ENCODE measurements at regions not wholly inside any gene's neighbourhood (a gene's known extent, or its start where the extent isn't known, plus 50 kb on each side); places are given as distances from the start of the nearest gene placed in this dataset.

DNA sequence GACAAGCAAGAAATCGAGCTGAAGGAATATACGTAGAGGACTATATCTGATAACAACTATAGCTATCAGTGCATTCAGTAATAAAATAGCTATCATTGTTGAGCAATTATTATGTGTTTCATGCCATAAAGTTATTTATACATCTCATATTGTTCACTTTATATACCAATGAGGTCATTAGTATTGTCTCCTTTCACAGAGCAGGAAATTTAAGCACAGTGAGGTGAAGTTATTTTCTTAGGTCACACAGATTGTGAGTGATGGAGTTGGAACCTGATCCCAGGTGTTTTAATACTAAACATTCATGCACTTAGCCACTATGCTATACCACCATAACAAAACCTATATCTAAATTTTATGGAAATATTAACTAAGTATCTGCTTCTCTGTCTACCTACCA is 180.5 kb upstream of the DPYD start:
- H3F3A ChIP-seq (ENCODE audit: insufficient read depth, low read length, poor library complexity, severe bottlenecking), result no peaks in the 10 kb centered on the region
- no peaks in the 10 kb centered on the region for H3K9me2 ChIP-seq (ENCODE audit: insufficient read depth, low read length)
- H3K9me3 ChIP-seq (ENCODE audit: low read length), result no peaks in the 10 kb centered on the region
- H3K27ac ChIP-seq (ENCODE audit: low read length), result no peak overlapping the region
- H3K4me3 ChIP-seq (ENCODE audit: low read length), result no peak overlapping the region
- H3K36me3 ChIP-seq (ENCODE audit: insufficient read depth, low read length), result no peaks in the 10 kb centered on the region
- H2AFZ ChIP-seq (ENCODE audit: low read depth, low read length), result no peak overlapping the region
- TF ChIP-seq EP300 (conservative IDR thresholded peaks at IDR 0.05; ENCODE audit: poor library complexity, severe bottlenecking) (no peak), MXI1 (conservative IDR thresholded peaks at IDR 0.05; ENCODE audit: poor library complexity, severe bottlenecking) (no peak), TAF1 (IDR thresholded peaks at IDR 0.05; ENCODE audit: low read depth) (no peak), POLR2AphosphoS5 (IDR thresholded peaks at IDR 0.05) (no peak), RAD21 (conservative IDR thresholded peaks at IDR 0.05) (no peak), SMC3 (conservative IDR thresholded peaks at IDR 0.05; ENCODE audit: poor library complexity) (no peak), EZH2 (IDR thresholded peaks at IDR 0.05; ENCODE audit: borderline replicate concordance, insufficient read depth, low read length, poor library complexity, severe bottlenecking) (no peak)
- TF ChIP-seq, protein P1, sequence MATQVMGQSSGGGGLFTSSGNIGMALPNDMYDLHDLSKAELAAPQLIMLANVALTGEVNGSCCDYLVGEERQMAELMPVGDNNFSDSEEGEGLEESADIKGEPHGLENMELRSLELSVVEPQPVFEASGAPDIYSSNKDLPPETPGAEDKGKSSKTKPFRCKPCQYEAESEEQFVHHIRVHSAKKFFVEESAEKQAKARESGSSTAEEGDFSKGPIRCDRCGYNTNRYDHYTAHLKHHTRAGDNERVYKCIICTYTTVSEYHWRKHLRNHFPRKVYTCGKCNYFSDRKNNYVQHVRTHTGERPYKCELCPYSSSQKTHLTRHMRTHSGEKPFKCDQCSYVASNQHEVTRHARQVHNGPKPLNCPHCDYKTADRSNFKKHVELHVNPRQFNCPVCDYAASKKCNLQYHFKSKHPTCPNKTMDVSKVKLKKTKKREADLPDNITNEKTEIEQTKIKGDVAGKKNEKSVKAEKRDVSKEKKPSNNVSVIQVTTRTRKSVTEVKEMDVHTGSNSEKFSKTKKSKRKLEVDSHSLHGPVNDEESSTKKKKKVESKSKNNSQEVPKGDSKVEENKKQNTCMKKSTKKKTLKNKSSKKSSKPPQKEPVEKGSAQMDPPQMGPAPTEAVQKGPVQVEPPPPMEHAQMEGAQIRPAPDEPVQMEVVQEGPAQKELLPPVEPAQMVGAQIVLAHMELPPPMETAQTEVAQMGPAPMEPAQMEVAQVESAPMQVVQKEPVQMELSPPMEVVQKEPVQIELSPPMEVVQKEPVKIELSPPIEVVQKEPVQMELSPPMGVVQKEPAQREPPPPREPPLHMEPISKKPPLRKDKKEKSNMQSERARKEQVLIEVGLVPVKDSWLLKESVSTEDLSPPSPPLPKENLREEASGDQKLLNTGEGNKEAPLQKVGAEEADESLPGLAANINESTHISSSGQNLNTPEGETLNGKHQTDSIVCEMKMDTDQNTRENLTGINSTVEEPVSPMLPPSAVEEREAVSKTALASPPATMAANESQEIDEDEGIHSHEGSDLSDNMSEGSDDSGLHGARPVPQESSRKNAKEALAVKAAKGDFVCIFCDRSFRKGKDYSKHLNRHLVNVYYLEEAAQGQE (IDR thresholded peaks at IDR 0.05; ENCODE audit: borderline replicate concordance), result no peak
- TF ChIP-seq, protein P2, sequence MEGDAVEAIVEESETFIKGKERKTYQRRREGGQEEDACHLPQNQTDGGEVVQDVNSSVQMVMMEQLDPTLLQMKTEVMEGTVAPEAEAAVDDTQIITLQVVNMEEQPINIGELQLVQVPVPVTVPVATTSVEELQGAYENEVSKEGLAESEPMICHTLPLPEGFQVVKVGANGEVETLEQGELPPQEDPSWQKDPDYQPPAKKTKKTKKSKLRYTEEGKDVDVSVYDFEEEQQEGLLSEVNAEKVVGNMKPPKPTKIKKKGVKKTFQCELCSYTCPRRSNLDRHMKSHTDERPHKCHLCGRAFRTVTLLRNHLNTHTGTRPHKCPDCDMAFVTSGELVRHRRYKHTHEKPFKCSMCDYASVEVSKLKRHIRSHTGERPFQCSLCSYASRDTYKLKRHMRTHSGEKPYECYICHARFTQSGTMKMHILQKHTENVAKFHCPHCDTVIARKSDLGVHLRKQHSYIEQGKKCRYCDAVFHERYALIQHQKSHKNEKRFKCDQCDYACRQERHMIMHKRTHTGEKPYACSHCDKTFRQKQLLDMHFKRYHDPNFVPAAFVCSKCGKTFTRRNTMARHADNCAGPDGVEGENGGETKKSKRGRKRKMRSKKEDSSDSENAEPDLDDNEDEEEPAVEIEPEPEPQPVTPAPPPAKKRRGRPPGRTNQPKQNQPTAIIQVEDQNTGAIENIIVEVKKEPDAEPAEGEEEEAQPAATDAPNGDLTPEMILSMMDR (IDR thresholded peaks at IDR 0.05; ENCODE audit: poor library complexity, severe bottlenecking), result no peak
- no peaks in the 10 kb centered on the region for H3K27me3 ChIP-seq (ENCODE audit: insufficient read depth, low read depth, low read length)
- H3K79me2 ChIP-seq (replicated peaks; ENCODE audit: insufficient read depth, low read length), result no peaks in the 10 kb centered on the region
- no peak overlapping the region for H3K4me2 ChIP-seq (ENCODE audit: low read length)
- no peak overlapping the region for H3K9ac ChIP-seq (ENCODE audit: low read length)
- H4K20me1 ChIP-seq (ENCODE audit: insufficient read depth), result no peaks in the 10 kb centered on the region

DNA sequence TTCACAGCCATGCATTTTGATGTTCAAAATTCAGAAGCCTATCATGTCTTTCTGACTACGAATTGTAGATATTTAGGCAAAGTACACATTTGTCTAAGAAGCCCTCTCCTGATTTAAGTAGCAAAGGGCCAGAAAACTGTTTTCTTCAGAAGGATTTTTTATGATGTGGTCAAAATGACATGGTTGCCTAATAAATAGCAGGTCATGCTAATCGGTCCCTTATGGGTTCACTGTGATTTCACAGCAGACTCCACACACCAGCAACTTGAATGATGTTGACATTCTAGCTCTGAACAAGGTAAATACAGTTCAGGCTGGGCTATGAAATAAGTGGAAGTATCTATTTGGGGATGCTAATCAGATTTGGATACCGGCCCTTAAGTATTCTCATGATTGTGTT is 178.7 kb upstream of the DPYD start:
- H3K79me2 ChIP-seq (replicated peaks; ENCODE audit: insufficient read depth, low read length), result no peaks in the 10 kb centered on the region
- H3K4me2 ChIP-seq (ENCODE audit: low read length), result no peak overlapping the region
- no peaks in the 10 kb centered on the region for H4K20me1 ChIP-seq (ENCODE audit: insufficient read depth)
- H3K4me3 ChIP-seq (ENCODE audit: low read length), result no peak overlapping the region
- no peak overlapping the region for H3K27ac ChIP-seq (ENCODE audit: low read length)
- H3K9me2 ChIP-seq (ENCODE audit: insufficient read depth, low read length), result no peaks in the 10 kb centered on the region
- H3K9ac ChIP-seq (ENCODE audit: low read length), result no peak overlapping the region
- no peaks in the 10 kb centered on the region for H3K27me3 ChIP-seq (ENCODE audit: insufficient read depth, low read depth, low read length)
- H3K36me3 ChIP-seq (ENCODE audit: insufficient read depth, low read length), result no peaks in the 10 kb centered on the region
- no peak for TF ChIP-seq RAD21 (conservative IDR thresholded peaks at IDR 0.05)
- TF ChIP-seq, protein P1 (IDR thresholded peaks at IDR 0.05; ENCODE audit: borderline replicate concordance), result no peak
- TF ChIP-seq EP300 (conservative IDR thresholded peaks at IDR 0.05; ENCODE audit: poor library complexity, severe bottlenecking), result no peak
- no peak for TF ChIP-seq MXI1 (conservative IDR thresholded peaks at IDR 0.05; ENCODE audit: poor library complexity, severe bottlenecking)
- TF ChIP-seq EZH2 (IDR thresholded peaks at IDR 0.05; ENCODE audit: borderline replicate concordance, insufficient read depth, low read length, poor library complexity, severe bottlenecking), result no peak
- TF ChIP-seq POLR2AphosphoS5 (IDR thresholded peaks at IDR 0.05), result no peak
- TF ChIP-seq SMC3 (conservative IDR thresholded peaks at IDR 0.05; ENCODE audit: poor library complexity), result no peak
- TF ChIP-seq, protein P2 (IDR thresholded peaks at IDR 0.05; ENCODE audit: poor library complexity, severe bottlenecking), result no peak
- no peak for TF ChIP-seq TAF1 (IDR thresholded peaks at IDR 0.05; ENCODE audit: low read depth)
- H2AFZ ChIP-seq (ENCODE audit: low read depth, low read length), result no peak overlapping the region
- no peaks in the 10 kb centered on the region for H3F3A ChIP-seq (ENCODE audit: insufficient read depth, low read length, poor library complexity, severe bottlenecking)
- no peaks in the 10 kb centered on the region for H3K9me3 ChIP-seq (ENCODE audit: low read length)
